IPS-NIHi7 (cell line): ENCODE measurements at regions not wholly inside any gene's neighbourhood (a gene's known extent, or its start where the extent isn't known, plus 50 kb on each side); places are given as distances from the start of the nearest gene placed in this dataset.
"Not testable (repeated sequence)": the region's sequence is repeated elsewhere in the genome, so short reads cannot be mapped to it uniquely, and the experiment has no call there.

ENCODE experiments used
- DNase-seq: peaks from one replicate; pipeline ENCODE4 v3.0.0; 2012; ENCODE audit warnings: mixed read lengths; ENCODE audit errors: extremely low spot score

GRCh38 chr7:32648408-32649156 lies 153.3 kb downstream of the AVL9 start:
- DNase-seq, result no peak

DNA sequence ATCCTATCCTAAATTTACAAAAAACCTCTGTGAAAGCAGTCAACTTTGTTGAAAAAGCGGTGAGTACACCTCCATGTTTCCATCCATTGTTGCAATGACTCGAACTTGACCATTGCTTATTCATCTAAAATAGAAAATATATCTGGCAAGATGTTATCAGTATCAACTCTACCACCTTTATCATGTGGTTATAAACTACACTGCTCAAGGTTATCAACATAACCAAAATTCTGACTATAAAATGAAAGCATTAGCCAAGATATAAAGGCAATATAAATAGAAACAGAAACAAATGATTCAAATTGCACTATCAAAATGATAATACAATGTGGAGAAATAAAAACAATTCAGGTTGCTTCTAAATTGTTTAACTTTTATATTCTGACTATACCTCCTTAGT lies 150.0 kb downstream of the AVL9 start:
- not testable (repeated sequence) for DNase-seq

DNA sequence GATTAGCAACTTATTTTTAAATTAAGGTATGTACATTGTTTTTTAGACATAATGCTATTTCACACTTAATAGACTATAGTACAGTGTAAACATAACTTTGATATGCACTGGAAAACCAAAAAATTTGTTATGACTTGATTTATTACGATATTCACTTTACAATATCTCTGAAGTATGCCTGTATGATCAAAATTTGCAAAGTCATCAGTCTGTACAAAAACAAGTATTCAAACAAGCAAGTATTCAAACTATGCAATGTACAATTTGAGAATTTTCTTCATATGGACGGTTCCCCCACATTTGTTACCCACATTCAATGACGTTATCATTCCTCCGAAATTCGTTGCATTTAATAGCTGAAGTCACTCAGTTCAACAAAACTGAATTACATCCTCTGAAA lies 147.9 kb downstream of the AVL9 start:
- DNase-seq, result no peak

DNA sequence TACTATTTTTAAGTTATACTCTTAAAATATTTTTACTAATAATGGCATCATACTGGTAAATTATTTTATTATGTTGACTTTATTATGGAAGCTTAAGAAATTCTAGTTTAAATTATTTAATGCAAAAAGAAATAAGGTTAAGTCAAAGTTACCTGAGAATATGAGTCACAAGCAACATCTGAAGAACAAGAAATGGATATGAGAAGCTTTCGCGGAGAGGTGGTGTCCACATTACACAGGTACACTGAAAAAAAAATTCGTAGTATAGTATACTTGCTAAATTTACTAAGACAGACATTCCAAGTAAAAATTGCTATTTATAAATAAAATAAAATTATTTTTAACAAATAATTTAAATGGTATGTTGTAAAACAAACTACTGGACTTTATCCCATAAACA lies 143.8 kb downstream of the AVL9 start:
- no peak for DNase-seq

DNA sequence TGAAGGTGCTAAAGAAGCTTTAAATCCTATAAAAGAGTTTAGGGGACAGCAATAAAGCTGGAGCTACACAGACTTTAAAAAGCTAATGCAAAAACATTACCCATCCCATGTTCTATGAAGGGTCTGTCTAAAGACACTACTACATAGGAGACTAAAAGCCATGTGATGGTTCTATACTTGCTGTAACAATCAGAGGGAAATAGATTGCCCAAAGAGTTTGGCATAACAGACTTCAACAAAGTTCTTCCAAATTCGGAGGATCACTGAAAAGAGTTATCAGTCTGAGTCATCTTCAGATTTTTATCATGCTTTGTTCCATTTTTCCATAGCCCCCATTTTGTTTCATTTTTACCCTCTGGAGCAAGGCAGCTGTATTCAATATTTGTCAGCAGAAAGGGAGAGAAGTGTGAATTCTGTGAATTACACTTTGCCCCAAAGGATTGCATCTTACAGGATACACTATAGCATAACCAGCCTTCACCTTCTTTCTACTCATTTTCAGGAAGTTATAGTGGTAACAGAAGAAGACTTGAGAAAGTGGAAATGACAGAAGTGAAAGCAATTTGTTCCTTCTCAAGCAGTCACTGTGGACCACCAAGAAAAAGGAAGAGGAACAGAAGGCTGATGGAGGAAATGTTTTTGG lies 143.3 kb downstream of the AVL9 start:
- DNase-seq, result not testable (repeated sequence)
